ENCODE measurements at regions not wholly inside any gene's neighbourhood (a gene's known extent, or its start where the extent isn't known, plus 50 kb on each side); places are given as distances from the start of the nearest gene placed in this dataset.

GRCh38 chr3:84885199-84885882 lies 73.4 kb upstream of the CADM2 start:
- peak; percentile 85 to 87 for DNase-seq

DNA sequence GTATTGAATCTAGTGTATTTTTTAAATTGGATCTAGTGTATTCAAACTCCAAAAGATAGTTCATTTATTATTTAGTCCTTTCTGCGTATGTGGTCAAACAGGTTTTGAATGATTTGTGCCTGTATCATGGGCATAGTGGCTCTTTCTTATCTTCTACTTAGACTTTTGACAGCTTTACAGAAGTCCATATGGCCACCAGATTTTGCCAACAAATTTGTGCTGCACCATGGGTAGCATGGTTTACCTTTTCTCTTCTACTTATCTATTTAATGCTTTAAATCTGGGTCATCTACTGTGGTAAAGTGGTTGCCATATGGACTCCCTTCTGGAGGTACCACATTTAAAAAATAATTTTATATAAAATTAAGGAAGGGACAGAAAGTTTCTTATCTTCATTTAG lies 66.9 kb upstream of the CADM2 start:
- no peak for DNase-seq

DNA sequence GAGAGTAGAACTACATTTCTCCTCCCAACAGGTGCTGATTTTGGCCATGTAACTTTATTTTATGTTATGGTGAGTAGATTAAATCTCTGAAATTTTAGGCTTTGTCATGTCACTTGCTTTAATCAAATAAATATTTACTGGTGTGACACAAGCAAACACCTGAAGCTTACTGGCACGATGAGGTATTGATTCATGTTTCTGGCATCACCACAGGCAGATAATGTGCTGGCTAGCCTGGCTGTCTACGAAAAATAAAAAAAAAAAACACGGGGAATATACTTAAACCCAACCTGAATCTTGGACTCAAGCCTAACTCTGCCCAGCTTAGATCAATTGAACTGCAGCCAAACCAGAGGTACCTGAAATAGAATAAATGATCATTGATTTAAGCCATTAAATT lies 65.6 kb upstream of the CADM2 start:
- peak in 1 of 2 experiments; percentile 1 for DNase-seq

DNA sequence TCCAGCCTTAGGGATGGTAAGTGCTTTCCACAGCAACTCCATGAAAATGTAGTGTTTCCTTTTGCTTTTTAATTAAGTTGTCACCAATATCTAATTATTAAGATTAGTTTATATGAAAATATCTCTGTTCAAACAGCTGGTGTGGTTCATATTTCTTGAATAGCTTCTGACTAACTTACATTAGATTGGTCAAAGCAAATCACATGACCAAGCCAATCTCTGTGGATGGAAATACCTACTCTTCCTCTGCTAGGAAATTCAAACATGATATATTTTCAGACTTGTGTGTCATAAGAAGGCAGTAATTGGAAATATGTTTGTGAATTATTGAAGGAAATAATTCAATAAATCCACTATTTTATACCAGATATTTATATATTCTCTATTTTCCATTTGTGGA lies 54.6 kb upstream of the CADM2 start:
- peak in 1 of 2 experiments; percentile 23 for DNase-seq

- peak; percentile 80 to 91 for DNase-seq
These were observed 53.8 kb upstream of the CADM2 start for GRCh38 chr3:84904816-84905555.

DNA sequence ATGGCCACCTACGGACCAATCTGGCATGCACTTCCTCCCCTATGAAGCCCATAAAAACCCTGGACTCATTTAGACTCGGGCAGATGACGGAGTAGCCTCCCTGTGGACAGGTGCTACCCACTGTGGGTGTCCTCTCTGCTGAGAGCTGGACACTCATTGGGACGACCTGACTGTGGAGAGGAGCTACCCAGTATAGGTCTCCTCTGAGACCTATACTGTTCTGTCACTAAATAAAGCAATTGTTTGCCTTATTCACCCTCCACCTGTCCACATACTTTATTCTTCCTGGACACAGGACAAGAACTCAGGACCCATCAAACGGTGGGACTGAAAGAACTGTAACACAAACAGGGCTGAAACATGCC lies 53.3 kb upstream of the CADM2 start:
- peak in 1 of 2 experiments; percentile 36 for DNase-seq

DNA sequence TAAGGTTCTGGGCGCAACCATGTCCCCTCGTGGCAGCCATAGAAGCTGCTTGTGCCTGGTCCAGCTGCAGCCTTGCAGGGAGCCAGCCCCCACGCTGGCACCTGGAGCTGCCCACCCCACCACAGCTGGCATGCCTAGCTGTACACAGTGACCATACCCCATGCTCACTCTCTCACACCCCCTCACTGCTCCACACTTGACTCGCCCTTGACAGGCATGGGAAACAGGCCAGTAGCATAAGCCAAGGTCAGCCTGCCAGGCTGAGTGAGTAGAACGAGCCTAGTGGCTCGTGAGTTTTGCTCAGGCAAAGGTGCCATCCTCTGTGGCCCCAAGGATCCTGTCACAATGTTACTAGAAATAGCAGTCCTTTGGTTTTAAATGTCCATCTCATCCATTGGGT lies 52.7 kb upstream of the CADM2 start:
- peak in 1 of 2 experiments; percentile 12 for DNase-seq
